ENCODE measurements at regions not wholly inside any gene's neighbourhood (a gene's known extent, or its start where the extent isn't known, plus 50 kb on each side); places are given as distances from the start of the nearest gene placed in this dataset.

DNA sequence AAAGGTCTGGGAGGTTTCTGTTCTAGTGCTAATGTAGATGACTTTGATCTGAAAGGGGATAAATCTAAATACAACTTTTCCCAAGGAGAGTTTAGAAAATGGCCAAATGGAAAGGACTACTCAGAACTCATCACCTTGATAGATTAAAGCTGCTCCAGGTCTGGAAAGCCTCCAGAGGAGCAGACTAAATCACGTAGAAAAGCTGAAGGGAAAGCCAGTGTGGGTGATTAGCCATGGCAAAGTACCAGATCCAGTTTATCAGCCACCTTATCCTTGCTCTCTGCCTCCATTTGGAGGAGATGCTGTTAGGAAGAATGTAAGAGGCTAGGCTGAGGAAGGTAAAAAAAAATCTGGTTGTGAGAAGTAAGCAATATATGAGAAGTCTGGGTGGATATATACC is 120.7 kb upstream of the RAI14 start:
- TF ChIP-seq ZNF274 (IDR thresholded peaks at IDR 0.05; ENCODE audit: low read depth, low read length) (no peak), SUZ12 (IDR thresholded peaks at IDR 0.05; ENCODE audit: extremely low read depth, insufficient read depth, insufficient read length) (no peak)

Measured in NT2/D1 (cell line).